GM18499 (cell line): ENCODE measurements at regions not wholly inside any gene's neighbourhood (a gene's known extent, or its start where the extent isn't known, plus 50 kb on each side); places are given as distances from the start of the nearest gene placed in this dataset.

ENCODE experiments used
- ATAC-seq: cut with Tn5 transposase; IDR thresholded peaks from one replicate; pipeline ENCODE4 v1.9.1; 2021; ENCODE audit warnings: moderate number of reproducible peaks; ENCODE audit not compliant: insufficient read depth, unreplicated experiment

GRCh38 chr3:26343647-26344046 is 278.9 kb upstream of the LRRC3B start:
- ATAC-seq: no peak

DNA sequence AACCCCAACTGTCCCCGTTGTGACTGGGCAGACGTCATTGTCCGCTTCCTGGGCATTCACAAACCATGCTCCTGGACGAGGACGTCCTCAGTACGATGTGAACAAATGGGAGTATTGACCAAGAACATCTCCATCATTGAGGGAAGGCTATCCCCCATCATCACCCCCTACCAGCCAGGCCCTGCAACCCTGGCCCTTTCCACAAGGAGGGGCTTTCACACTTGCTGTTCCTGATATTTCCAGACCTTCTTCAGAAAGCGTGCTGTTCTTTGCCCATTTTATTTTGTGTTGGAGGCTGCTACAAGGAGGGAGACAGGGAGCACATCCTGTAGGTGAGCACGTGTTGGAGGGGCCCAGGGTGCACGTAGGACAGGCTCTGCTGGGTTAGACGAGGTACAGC is 277.0 kb upstream of the LRRC3B start:
- no peak for ATAC-seq

DNA sequence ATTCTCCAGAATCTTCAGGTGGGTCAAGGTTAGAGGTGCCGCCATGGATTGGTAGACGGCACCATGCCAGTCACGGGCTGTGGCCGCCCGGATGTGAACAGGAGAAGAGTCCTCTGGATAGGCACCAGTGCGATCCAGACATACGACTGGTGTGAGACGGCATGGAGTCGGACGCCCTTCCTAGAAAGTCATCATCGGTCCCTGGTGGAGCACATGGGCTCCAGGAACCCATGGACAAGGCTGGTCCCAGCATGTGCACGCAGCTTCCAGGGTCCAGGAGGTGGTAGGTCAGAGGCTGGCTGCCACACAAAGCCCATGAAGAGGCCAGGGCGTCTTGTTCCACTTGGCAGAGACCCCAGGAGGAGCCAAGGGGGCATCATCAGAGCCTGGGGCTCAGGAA is 276.1 kb upstream of the LRRC3B start:
- ATAC-seq: no peak

DNA sequence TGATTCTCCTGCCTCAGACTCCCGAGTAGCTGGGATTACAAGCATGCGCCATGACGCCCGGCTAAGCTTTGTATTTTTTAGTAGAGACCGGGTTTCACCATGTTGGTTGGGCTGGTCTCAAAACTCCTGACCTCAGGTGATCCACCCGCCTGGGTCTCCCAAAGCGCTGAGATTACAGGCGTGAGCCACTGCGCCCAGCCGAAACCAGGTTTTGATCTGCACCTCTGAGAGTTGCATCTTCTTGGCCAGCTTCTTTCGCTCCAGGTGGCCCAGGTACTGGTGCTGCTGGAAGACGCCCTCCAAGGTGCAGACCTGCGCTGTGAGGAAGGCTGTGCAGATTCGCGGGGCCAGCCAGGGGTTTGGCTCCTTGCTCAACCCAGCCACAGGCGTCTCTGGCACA is 275.4 kb upstream of the LRRC3B start:
- no peak for ATAC-seq

DNA sequence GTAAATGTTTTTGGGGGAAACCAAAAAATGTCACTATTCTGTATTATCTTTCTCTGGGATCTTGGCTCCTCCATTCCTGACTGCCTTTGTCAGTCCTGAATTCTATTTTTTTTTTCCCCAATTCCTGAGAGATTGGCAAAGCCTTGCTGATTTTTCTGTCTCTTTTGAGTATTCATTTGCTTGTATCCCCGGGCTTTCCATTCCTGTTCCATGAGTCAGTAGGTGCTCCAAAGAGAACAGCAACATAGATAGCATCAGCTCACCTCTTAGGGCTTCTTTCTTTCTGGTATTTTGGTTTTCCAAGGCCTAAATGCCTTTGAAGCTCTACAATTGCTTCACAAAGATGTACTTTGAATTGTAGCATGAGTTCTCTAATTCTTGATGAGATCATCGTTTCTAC is 271.7 kb upstream of the LRRC3B start:
- no peak for ATAC-seq

- no peak for ATAC-seq
Observed at GRCh38 chr3:26353097-26353496, 269.5 kb upstream of the LRRC3B start.

DNA sequence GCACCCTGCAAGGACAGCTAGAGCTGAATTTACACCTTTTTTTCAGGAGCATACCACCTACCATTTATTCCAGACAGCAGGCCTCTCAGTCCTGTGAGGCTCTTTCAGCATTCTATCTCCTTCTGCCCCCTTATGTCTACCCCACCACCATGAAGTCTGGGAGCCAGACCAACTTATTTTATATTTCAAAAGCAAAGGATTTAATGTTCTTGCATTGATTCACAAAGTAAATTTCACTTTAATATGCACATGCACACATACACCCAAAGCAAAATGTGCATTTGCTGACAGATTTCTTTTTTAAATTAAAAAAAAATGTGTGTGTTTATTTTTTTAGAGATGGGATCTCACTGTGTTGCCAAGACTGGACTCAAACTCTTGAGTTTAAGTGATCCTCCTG is 264.2 kb upstream of the LRRC3B start:
- no peak for ATAC-seq

DNA sequence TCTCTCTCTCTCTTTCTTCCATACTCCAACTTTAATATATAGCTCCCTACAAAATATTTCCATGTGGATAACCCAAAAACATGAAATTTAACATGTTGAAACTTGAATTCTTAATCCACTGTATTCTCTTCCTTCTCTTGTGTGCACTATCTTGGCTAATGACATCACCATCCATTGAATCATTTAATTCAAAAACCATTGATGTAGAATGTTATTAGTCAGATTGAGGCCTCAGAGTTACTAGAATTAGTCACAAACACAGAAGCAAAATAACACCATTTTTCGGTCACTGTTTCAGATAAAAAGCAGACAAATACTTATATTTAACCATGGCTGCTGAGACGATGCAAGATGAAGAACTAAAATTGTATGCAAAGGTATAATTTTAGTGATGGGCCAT is 256.9 kb upstream of the LRRC3B start:
- no peak for ATAC-seq

DNA sequence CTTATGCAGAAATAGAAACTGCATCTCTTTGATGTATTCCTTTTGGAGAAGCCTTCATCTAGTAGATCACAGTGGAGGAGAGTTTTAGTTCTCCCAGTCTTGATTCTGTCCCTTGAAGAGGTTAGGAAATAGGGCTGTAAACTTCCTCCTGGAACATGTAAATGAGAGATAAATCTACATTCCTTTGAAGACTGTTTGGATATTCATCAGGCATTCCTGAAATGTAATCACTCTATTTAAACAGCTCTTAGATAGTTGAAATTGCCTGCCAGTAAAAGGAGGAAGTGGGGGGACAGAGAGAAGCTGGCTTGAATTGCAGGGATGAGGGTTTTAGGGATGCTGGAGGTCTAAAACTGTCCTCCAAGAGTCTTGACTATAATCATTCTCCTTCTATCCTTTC is 254.3 kb upstream of the LRRC3B start:
- ATAC-seq: no peak

GRCh38 chr3:26369133-26369532 is 253.4 kb upstream of the LRRC3B start:
- ATAC-seq: no peak

GRCh38 chr3:26375843-26376530 is 246.6 kb upstream of the LRRC3B start:
- no peak for ATAC-seq

DNA sequence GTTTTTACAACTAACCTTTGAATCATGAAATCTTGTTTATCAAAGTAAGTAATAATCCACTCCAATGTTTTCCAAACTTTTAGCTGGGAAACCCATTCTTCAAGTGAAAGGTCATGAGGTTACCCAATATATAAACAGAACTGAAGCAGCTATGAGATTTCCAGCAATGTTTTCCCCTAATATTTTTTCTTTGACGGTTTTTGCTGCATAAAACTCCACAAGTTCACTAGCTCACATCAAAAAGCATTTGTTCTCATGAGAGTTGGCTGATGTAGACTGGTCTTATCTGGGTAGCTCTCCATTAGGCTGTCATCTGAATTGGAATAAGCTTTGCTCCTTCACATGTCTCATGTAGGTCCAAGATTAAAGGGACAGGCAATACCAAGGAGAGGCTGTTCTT is 241.2 kb upstream of the LRRC3B start:
- ATAC-seq: no peak

DNA sequence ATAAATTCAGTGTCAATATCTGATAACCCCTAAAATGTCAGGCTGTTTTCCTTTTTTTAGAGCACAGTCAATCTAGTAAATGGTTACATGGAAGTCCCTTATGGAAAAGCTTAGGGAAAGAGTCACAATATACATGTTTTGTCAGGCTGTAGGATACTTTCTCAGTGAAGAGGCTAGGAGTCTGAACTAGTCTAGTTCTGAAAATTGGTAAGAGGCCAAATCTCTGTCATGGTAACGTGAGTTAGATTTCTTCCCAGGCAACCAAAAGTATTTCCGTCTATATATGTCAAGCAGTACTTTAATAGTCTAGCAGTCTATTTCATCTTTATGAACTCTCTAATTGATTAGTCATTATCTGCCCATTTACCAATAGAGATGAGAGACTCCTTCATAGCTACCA is 215.9 kb upstream of the LRRC3B start:
- no peak for ATAC-seq

GRCh38 chr3:26418553-26418952 is 204.0 kb upstream of the LRRC3B start:
- ATAC-seq: no peak

DNA sequence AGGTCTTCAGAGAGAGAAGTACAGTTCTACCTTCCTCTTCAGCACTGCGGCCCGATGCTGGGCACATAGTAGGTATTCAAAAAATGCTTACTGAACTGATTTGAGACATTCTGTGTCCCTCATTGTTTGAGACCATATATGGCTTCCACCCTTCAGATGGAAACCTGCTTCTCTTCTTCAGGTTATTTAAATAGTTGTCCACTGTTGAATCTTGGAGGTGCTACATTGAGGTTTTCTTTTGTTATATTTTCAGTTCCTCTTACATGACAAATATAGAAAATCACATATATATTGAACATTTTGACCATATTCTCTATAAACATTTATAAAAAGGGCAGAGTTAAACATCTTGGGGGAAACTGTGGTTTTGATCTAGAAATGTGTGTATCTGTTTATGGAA is 200.2 kb upstream of the LRRC3B start:
- ATAC-seq: peak; percentile 75

- no peak for ATAC-seq
Observed at GRCh38 chr3:26425076-26425475, 197.5 kb upstream of the LRRC3B start.

DNA sequence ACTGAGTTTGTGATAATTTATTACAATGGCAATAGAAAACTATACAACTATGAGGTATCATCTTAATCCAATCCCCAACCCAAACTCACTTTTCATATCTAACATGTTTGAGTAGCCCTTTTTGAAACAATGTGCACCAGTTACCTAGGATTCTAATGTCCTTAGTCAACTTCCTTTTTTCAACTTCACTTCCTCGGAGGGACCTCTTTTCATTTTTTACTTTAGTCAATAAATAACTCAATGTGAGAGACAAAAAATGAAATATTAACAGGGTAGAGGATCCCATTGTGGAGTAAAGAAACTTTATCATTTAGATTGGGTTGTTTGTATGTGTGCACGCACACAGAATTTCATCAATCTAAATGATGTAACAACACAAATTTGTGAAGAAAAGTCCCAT is 193.6 kb upstream of the LRRC3B start:
- no peak for ATAC-seq

DNA sequence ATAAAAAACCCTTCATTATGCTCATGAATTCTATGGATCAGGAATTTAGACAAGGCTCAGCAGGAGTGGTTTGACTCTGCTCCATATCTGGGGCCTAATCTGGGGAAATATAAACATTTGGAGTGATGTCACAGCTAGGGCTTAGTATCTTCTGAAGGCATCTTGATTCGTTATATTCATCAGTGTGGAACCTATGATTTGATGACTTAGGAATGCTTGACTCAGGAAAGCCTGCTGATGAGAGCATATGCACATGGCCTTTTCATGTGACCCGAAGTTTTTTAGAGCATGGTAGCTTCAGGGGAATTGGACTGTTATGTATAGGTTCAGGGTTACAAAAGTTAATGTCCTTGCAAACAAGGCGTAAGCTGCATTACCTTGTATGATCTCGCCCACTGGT is 184.9 kb upstream of the LRRC3B start:
- ATAC-seq: no peak

DNA sequence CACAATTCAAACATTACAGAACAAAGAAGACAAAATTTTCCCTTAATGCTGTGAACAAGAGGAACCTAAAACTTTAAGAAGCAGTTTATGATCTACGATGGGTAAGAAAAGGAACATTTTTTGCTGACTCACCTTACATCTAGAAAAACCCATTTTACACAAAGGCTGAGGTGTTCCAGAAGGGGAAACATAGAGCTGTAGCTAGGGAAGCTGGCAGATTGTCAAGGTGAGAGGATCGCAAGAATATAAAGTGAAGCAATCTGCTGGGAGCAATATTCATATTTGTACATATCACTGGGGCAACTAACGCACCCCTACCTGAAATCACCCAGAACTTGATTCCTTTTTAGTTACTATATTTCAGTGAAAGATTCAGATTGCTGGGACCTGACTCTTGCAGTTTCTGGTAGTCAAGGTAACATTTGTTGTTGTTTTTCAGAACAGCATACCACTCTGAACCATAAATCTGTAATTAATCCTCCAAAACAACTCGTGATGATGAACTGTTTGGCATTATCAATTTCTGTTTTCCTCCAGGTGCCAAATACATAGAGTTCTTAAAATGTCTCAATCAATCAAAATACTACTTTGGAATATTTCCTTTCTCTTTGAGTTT is 184.1 kb upstream of the LRRC3B start:
- ATAC-seq: no peak

DNA sequence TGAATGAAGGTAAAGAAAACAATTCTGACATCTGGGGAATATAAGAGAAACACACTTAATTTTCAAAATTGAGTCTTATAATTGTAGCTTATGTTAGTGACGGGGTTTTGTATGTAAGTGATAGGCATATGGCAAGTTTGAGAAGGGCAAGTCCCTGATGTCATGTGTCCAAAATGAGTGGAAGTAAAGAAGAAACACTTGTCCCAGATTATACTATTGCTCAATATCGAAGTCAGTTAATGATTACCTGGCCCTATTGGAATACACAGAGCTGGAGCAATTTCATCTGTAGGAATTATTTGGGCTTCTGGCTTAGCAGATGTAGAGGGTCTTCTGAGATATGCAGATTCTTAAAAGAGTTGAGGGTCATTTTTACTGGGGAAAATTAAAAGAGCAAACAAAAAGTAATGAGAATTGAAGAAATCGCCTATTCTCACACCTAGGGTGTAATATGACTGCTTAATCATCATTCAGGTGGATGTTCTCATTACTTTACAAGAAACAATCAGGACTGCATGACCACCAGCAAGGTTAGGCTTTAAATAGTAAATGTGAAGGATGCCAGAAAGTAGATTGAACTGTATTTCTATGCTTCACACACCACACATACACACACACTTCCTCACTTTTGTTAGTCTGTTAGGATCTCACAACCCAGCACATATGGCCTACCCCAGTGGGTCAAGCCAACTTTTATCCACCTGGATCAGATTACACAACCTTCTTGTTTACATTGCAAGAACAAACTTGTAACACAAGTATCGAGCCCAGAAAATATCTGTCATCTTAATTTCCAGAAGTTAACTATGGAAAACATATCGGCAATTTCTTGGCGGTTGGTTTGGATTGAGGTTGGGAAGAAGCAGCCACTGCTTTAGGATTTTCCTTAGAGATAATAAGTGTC is 183.3 kb upstream of the LRRC3B start:
- no peak for ATAC-seq

GRCh38 chr3:26449996-26450395 is 172.6 kb upstream of the LRRC3B start:
- no peak for ATAC-seq
